IMR-90 (cell line): ENCODE measurements at regions not wholly inside any gene's neighbourhood (a gene's known extent, or its start where the extent isn't known, plus 50 kb on each side); places are given as distances from the start of the nearest gene placed in this dataset.

ENCODE experiments used
- ATAC-seq: fragments of 200-7000 bp; cut with Tn5 transposase; 2 replicates; pipeline ENCODE4 v1.9.1; 2020; ENCODE audit warnings: low read depth, mild to moderate bottlenecking, moderate library complexity
- BruUV-seq: library from RNA; stranded (reverse); fragments of 400-500 nt; replicated peaks from 2 replicates; lab custom pipeline; 2021; lab: Mats Ljungman, UMichigan
- CTCF ChIA-PET: fragments of 300-600 bp; formaldehyde crosslinking; extraction: SDS; loops from one replicate; lab custom pipeline; 2021; ENCODE audit warnings: antibody characterized with exemption; lab: Yijun Ruan, JAX
- POLR2A ChIA-PET: fragments of 300-600 bp; sonication (Branson Sonifier 250); formaldehyde crosslinking; loops from one replicate; lab custom pipeline; 2022; ENCODE audit warnings: antibody characterized with exemption; ENCODE audit not compliant: unreplicated experiment; lab: Charles Lee
- DNase-seq: peaks from one replicate; pipeline ENCODE4 v3.0.0; 2013
- H2AFZ ChIP-seq: replicated peaks from 2 replicates; pipeline ENCODE3; 2013; ENCODE audit warnings: low read length, mild to moderate bottlenecking; ENCODE audit not compliant: poor library complexity
- H2AK5ac ChIP-seq: 2 replicates; pipeline ENCODE4 v1.6.1; 2013; ENCODE audit warnings: low read depth, low read length, inconsistent platforms
- H2AK9ac ChIP-seq: replicated peaks from 2 replicates; pipeline ENCODE3; 2013; ENCODE audit warnings: mild to moderate bottlenecking, low read depth, low read length, moderate library complexity; ENCODE audit not compliant: poor library complexity
- H2BK120ac ChIP-seq: 2 replicates; pipeline ENCODE4 v1.6.1; 2013; ENCODE audit warnings: low read depth, low read length, inconsistent platforms
- H2BK15ac ChIP-seq: 3 replicates; pipeline ENCODE4 v1.6.1; 2013; ENCODE audit warnings: low read depth, low read length, inconsistent platforms
- H2BK20ac ChIP-seq: 2 replicates; pipeline ENCODE4 v1.6.1; 2013; ENCODE audit warnings: low read depth, mild to moderate bottlenecking, inconsistent platforms, low read length, moderate library complexity
- H2BK5ac ChIP-seq: 2 replicates; pipeline ENCODE4 v1.6.1; 2013; ENCODE audit warnings: mild to moderate bottlenecking, low read depth, low read length, inconsistent platforms; ENCODE audit not compliant: poor library complexity, severe bottlenecking
- H3K14ac ChIP-seq: replicated peaks from 2 replicates; pipeline ENCODE4 v1.6.1; 2013; ENCODE audit warnings: low read depth, low read length, inconsistent platforms
- H3K18ac ChIP-seq: 2 replicates; pipeline ENCODE4 v1.6.1; 2013; ENCODE audit warnings: low read depth, low read length, control low read depth
- H3K23ac ChIP-seq: 2 replicates; pipeline ENCODE4 v1.6.1; 2013; ENCODE audit warnings: low read depth, low read length, inconsistent platforms
- H3K27ac ChIP-seq: 2 replicates; pipeline ENCODE4 v1.5.1; 2013; ENCODE audit warnings: mild to moderate bottlenecking, control low read depth, low read length; ENCODE audit not compliant: insufficient read depth
- H3K27me3 ChIP-seq: 2 replicates; pipeline ENCODE4 v1.6.1; 2013; ENCODE audit warnings: low read length; ENCODE audit not compliant: control insufficient read depth, insufficient read depth
- H3K36me3 ChIP-seq: 2 replicates; pipeline ENCODE4 v1.6.1; 2013; ENCODE audit warnings: low read length, mixed read lengths; ENCODE audit not compliant: control insufficient read depth, insufficient read depth
- H3K4ac ChIP-seq: 2 replicates; pipeline ENCODE4 v1.6.1; 2013; ENCODE audit warnings: low read depth, low read length, inconsistent platforms
- H3K4me1 ChIP-seq: 2 replicates; pipeline ENCODE4 v1.6.1; 2013; ENCODE audit warnings: low read length, mixed read lengths; ENCODE audit not compliant: control insufficient read depth, insufficient read depth
- H3K4me2 ChIP-seq: 2 replicates; pipeline ENCODE4 v1.6.1; 2013; ENCODE audit warnings: low read depth, mild to moderate bottlenecking, control low read depth, low read length, moderate library complexity
- H3K4me3 ChIP-seq: 2 replicates; pipeline ENCODE4 v1.5.1; 2013; ENCODE audit warnings: low read depth, mild to moderate bottlenecking, control low read depth, low read length, moderate library complexity; ENCODE audit not compliant: insufficient read depth
- H3K56ac ChIP-seq: 2 replicates; pipeline ENCODE4 v1.6.1; 2013; ENCODE audit warnings: low read length, inconsistent platforms; ENCODE audit not compliant: insufficient read depth; ENCODE audit errors: extremely low read depth
- H3K79me1 ChIP-seq, 2 experiments: 2 replicates each; pipeline ENCODE4 v1.6.1; 2013; ENCODE audit warnings: low read length in 2 of 2, inconsistent platforms in 1 of 2, low read depth in 1 of 2
- H3K9ac ChIP-seq: 2 replicates; pipeline ENCODE4 v1.6.1; 2013; ENCODE audit warnings: low read depth, low read length, control low read depth
- H3K9me1 ChIP-seq: 2 replicates; pipeline ENCODE4 v1.6.1; 2013; ENCODE audit warnings: low read length, inconsistent platforms; ENCODE audit not compliant: insufficient read depth
- H3K9me3 ChIP-seq: 2 replicates; pipeline ENCODE4 v1.6.1; 2013; ENCODE audit warnings: low read length; ENCODE audit not compliant: control insufficient read depth, insufficient read depth
- H4K20me1 ChIP-seq: 2 replicates; pipeline ENCODE4 v1.6.1; 2013; ENCODE audit warnings: low read length, inconsistent platforms; ENCODE audit not compliant: insufficient read depth
- H4K5ac ChIP-seq: 2 replicates; pipeline ENCODE4 v1.6.1; 2013; ENCODE audit warnings: mild to moderate bottlenecking, low read depth, low read length, control low read depth
- H4K8ac ChIP-seq, 2 experiments: 2 replicates each; pipeline ENCODE4 v1.6.1; 2013; ENCODE audit warnings: low read depth in 2 of 2, low read length in 2 of 2, control low read depth in 1 of 2, inconsistent platforms in 1 of 2
- H4K91ac ChIP-seq: 2 replicates; pipeline ENCODE4 v1.6.1; 2013; ENCODE audit warnings: low read depth, low read length, inconsistent platforms; ENCODE audit not compliant: insufficient read depth
- BHLHE40 ChIP-seq: fragments of 150-350 bp; IDR thresholded peaks from 2 replicates; pipeline ENCODE4 v1.6.1; 2016; ENCODE audit warnings: mild to moderate bottlenecking, low read depth, low read length
- CHD1 ChIP-seq: IDR thresholded peaks from 2 replicates; pipeline ENCODE4 v1.6.1; 2012; ENCODE audit warnings: low read depth, low read length, improper control_type of control experiment
- CTCF ChIP-seq: conservative IDR thresholded peaks from 2 replicates; pipeline ENCODE4 v1.5.1; 2012; ENCODE audit warnings: mild to moderate bottlenecking, low read depth, low read length, improper control_type of control experiment
- ELK1 ChIP-seq: fragments of 150-350 bp; IDR thresholded peaks from 2 replicates; pipeline ENCODE4 v1.6.1; 2016; ENCODE audit warnings: low read depth, mild to moderate bottlenecking, low read length, moderate library complexity, borderline replicate concordance
- MAFK ChIP-seq: IDR thresholded peaks from 2 replicates; pipeline ENCODE4 v1.6.1; 2012; ENCODE audit warnings: low read depth, low read length, improper control_type of control experiment
- MAZ ChIP-seq: IDR thresholded peaks from 2 replicates; pipeline ENCODE4 v1.6.1; 2012; ENCODE audit warnings: low read depth, mild to moderate bottlenecking, low read length, improper control_type of control experiment, moderate library complexity, borderline replicate concordance
- POLR2A ChIP-seq: IDR thresholded peaks from 2 replicates; pipeline ENCODE4 v1.6.1; 2012; ENCODE audit warnings: mild to moderate bottlenecking, low read depth, low read length
- RAD21 ChIP-seq: IDR thresholded peaks from 2 replicates; pipeline ENCODE4 v1.6.1; 2012; ENCODE audit warnings: low read length, improper control_type of control experiment
- RCOR1 ChIP-seq: IDR thresholded peaks from 2 replicates; pipeline ENCODE4 v1.6.1; 2012; ENCODE audit warnings: mild to moderate bottlenecking, low read length, improper control_type of control experiment; ENCODE audit not compliant: insufficient replicate concordance
- RFX5 ChIP-seq: IDR thresholded peaks from 2 replicates; pipeline ENCODE4 v1.8.0; 2012; ENCODE audit warnings: low read depth, mild to moderate bottlenecking, low read length, moderate library complexity
- SMC3 ChIP-seq: fragments of 150-350 bp; IDR thresholded peaks from 2 replicates; pipeline ENCODE4 v1.6.1; 2016; ENCODE audit warnings: low read depth, mild to moderate bottlenecking, antibody characterized with exemption, low read length, moderate library complexity
- USF2 ChIP-seq: fragments of 150-350 bp; IDR thresholded peaks from 2 replicates; pipeline ENCODE4 v1.6.1; 2017; ENCODE audit warnings: mild to moderate bottlenecking, antibody characterized with exemption, low read length, low read depth
- WGBS, 2 experiments: methylation state at CpG; one replicate each; pipeline versions ENCODE4 v1.1.5 to v1.1.7; 2013; ENCODE audit warnings: missing lambda C conversion rate in 2 of 2; ENCODE audit not compliant: insufficient read length in 1 of 2; ENCODE audit errors: extremely low coverage in 2 of 2; 5-methylcytosine and 5-hydroxymethylcytosine counted together
- dilution Hi-C: fragments of 300-500 bp; cut with HindIII; formaldehyde crosslinking; loops from one replicate; pipeline ENCODE4 v1.14.3; 2018; ENCODE audit warnings: low sequenced_read_pairs; ENCODE audit not compliant: unreplicated experiment
- in situ Hi-C: fragments of 300-500 bp; cut with MboI; formaldehyde crosslinking; loops from 3 replicates; pipeline ENCODE4 v1.14.3; 2019; ENCODE audit warnings: low sequenced_read_pairs, inconsistent platforms, mixed read lengths
- intact Hi-C: fragments of 100-400 bp; cut with micrococcal nuclease; formaldehyde crosslinking; loops from 2 replicates; pipeline ENCODE4 v1.10.0; 2022

GRCh38 chr10:57420881-57421280 is 846.8 kb downstream of the IPMK start:
- Histone ChIP-seq H3K27me3 (no peaks in the 10 kb centered on the region), H2BK5ac (no peak overlapping the region), H3K4me2 (no peak overlapping the region), H2AFZ (no peak overlapping the region), H3K9me3 (peaks cover 3% of the 10 kb centered on the region), H3K4me3 (no peak overlapping the region), H2AK9ac (no peak overlapping the region), H4K20me1 (no peaks in the 10 kb centered on the region), H2BK15ac (no peak overlapping the region), H3K56ac (no peak overlapping the region), H4K8ac (no peak overlapping the region), H3K9ac (no peak overlapping the region), H4K91ac (no peak overlapping the region), H2BK20ac (no peak overlapping the region), H3K4me1 (no peaks in the 10 kb centered on the region), H3K79me1 (no peaks in the 10 kb centered on the region), H3K18ac (no peak overlapping the region), H2AK5ac (no peak overlapping the region), H4K5ac (no peak overlapping the region), H3K9me1 (no peaks in the 10 kb centered on the region), H3K27ac (no peak overlapping the region), H3K14ac (no peak overlapping the region), H3K23ac (no peak overlapping the region), H3K36me3 (no peaks in the 10 kb centered on the region), H2BK120ac (no peak overlapping the region), H3K4ac (no peak overlapping the region)
- in situ Hi-C loops: no loop called here
- ATAC-seq (no peak), DNase-seq (no peak)
- TF ChIP-seq MAFK (no peak), USF2 (no peak), CHD1 (no peak), RCOR1 (no peak), ELK1 (no peak), MAZ (no peak), SMC3 (no peak), RAD21 (no peak), CTCF (no peak), BHLHE40 (no peak), POLR2A (no peak), RFX5 (no peak)
- dilution Hi-C loops: no loop called here
- intact Hi-C loops: no loop called here
- no CpG with 5 or more reads among the region's 2 CpGs for WGBS, 2 experiments
- ChIA-PET POLR2A (no interaction called here), CTCF (no interaction called here)
- BruUV-seq: no TSS peak
